K562 (cell line): ENCODE measurements at regions not wholly inside any gene's neighbourhood (a gene's known extent, or its start where the extent isn't known, plus 50 kb on each side); places are given as distances from the start of the nearest gene placed in this dataset.
A peak's percentile ranks its signal among the peaks of the same experiment; 100 is the strongest.

ENCODE experiments used
- ATAC-seq: fragments of 200-7000 bp; cut with Tn5 transposase; 3 replicates; pipeline ENCODE4 v1.9.1; 2020; ENCODE audit warnings: moderate library complexity
- BruUV-seq: library from RNA; stranded (reverse); fragments of 400-500 nt; replicated peaks from 2 replicates; lab custom pipeline; 2021; lab: Mats Ljungman, UMichigan
- CTCF ChIA-PET: fragments of 300-600 bp; formaldehyde crosslinking; extraction: SDS; loops from one replicate; lab custom pipeline; 2021; ENCODE audit warnings: low intra/inter-chr PET ratio; lab: Yijun Ruan, JAX
- POLR2A ChIA-PET: fragments of 300-600, 350-650 bp; sonication (Branson Sonifier 250); formaldehyde crosslinking; extraction: SDS; loops from one replicate; lab custom pipeline; 2021; ENCODE audit warnings: antibody characterized with exemption, inconsistent platforms; lab: Yijun Ruan, JAX
- DNase-seq, 4 experiments: peaks; one replicate each; pipeline versions ENCODE4 v3.0.0 to v3.0.0-alpha.2; 2011 to 2018; ENCODE audit warnings: low spot score in 3 of 4, mixed read lengths in 3 of 4; ENCODE audit errors: extremely low read depth in 1 of 4
- FAIRE-seq: peaks from 2 replicates; lab custom pipeline; 2011; peaks lifted over from hg19 to GRCh38; lab: Jason Lieb, UNC
- H2AFZ ChIP-seq: 2 replicates; pipeline ENCODE4 v1.6.0; 2011; ENCODE audit warnings: low read depth, low read length, control low read depth, inconsistent platforms
- H3K27ac ChIP-seq: fragments of 200-600 bp; 3 replicates; pipeline ENCODE4 v1.8.0; 2011; ENCODE audit warnings: low read depth, mild to moderate bottlenecking, control low read depth, inconsistent platforms, low read length, moderate library complexity, mixed read lengths; ENCODE audit errors: extremely low read depth
- H3K27me3 ChIP-seq, 2 experiments: fragments of 300-600 bp in 1 of 2; 2 replicates in 1 of 2; 3 replicates in 1 of 2; pipeline versions ENCODE4 v1.6.0 to v1.8.0; 2011; ENCODE audit warnings: inconsistent platforms in 2 of 2, low read length in 2 of 2, mild to moderate bottlenecking in 1 of 2, mixed read lengths in 1 of 2, moderate library complexity in 1 of 2; ENCODE audit not compliant: control insufficient read depth in 2 of 2, insufficient read depth in 2 of 2
- H3K36me3 ChIP-seq: fragments of 300-600 bp; 3 replicates; pipeline ENCODE4 v1.8.0; 2011; ENCODE audit warnings: mild to moderate bottlenecking, low read length, inconsistent platforms; ENCODE audit not compliant: control insufficient read depth, insufficient read depth
- H3K4me1 ChIP-seq, 2 experiments: fragments of 200-600 bp in 1 of 2; replicated peaks in 1 of 2; 2 replicates in 1 of 2; 3 replicates in 1 of 2; pipeline versions ENCODE4 v1.5.1 to v1.8.0; 2011; ENCODE audit warnings: inconsistent platforms in 2 of 2, low read length in 2 of 2, mild to moderate bottlenecking in 1 of 2, mixed read lengths in 1 of 2, moderate library complexity in 1 of 2; ENCODE audit not compliant: control insufficient read depth in 2 of 2, insufficient read depth in 2 of 2
- H3K4me2 ChIP-seq: 2 replicates; pipeline ENCODE4 v1.6.1; 2011; ENCODE audit warnings: low read length, control low read depth, inconsistent platforms, mixed read lengths; ENCODE audit not compliant: insufficient read depth
- H3K4me3 ChIP-seq: fragments of 200-600 bp; sonication (generic), shearing (Covaris generic); 2 replicates; pipeline ENCODE4 v1.5.1; 2016; ENCODE audit warnings: control low read depth, inconsistent platforms
- H3K79me2 ChIP-seq: fragments of 200-600 bp; 3 replicates; pipeline ENCODE4 v1.8.0; 2011; ENCODE audit warnings: low read length, inconsistent platforms; ENCODE audit not compliant: control insufficient read depth, insufficient read depth
- H3K9ac ChIP-seq, 2 experiments: 2 replicates each; pipeline versions ENCODE4 v1.6.0 to v1.6.1; 2011; ENCODE audit warnings: low read depth in 2 of 2, low read length in 2 of 2, control low read depth in 1 of 2, inconsistent platforms in 1 of 2, mild to moderate bottlenecking in 1 of 2, mixed read lengths in 1 of 2; ENCODE audit not compliant: insufficient read depth in 1 of 2
- H3K9me1 ChIP-seq: one replicate; pipeline ENCODE4 v1.6.0; 2011; ENCODE audit warnings: inconsistent platforms, mild to moderate bottlenecking, low read length, moderate library complexity; ENCODE audit not compliant: control insufficient read depth, insufficient read depth
- H3K9me3 ChIP-seq: replicated peaks from 2 replicates; pipeline ENCODE4 v1.5.1; 2011; ENCODE audit warnings: low read depth, low read length, inconsistent platforms; ENCODE audit not compliant: control insufficient read depth, insufficient read depth
- H4K20me1 ChIP-seq: replicated peaks from 2 replicates; pipeline ENCODE4 v1.6.1; 2011; ENCODE audit warnings: low read length, inconsistent platforms, mixed read lengths; ENCODE audit not compliant: control insufficient read depth, insufficient read depth
- CEBPG ChIP-seq, 3 experiments: fragments of 200-800 bp in 1 of 3; sonication (Bioruptor generic) in 1 of 3; sonication (generic) in 1 of 3; formaldehyde crosslinking in 1 of 3; IDR thresholded peaks in 2 of 3; conservative IDR thresholded peaks in 1 of 3; 2 replicates each; pipeline versions ENCODE4 v1.6.1 to v1.8.0; 2016 to 2022; ENCODE audit warnings: missing compliant biosample characterization in 2 of 3, missing genetic modification characterization in 2 of 3, mild to moderate bottlenecking in 1 of 3, missing genetic modification reagents in 1 of 3
- EP400 ChIP-seq: fragments of 450-650 bp; IDR thresholded peaks from 2 replicates; pipeline ENCODE4 v1.6.1; 2017; ENCODE audit warnings: antibody characterized with exemption, mild to moderate bottlenecking, moderate library complexity
- ILK ChIP-seq: fragments of 450-650 bp; IDR thresholded peaks from 2 replicates; pipeline ENCODE4 v1.6.1; 2016; ENCODE audit warnings: missing genetic modification characterization, low read depth, mild to moderate bottlenecking, missing compliant biosample characterization, moderate library complexity, borderline replicate concordance
- NFYB ChIP-seq: IDR thresholded peaks from 2 replicates; pipeline ENCODE4 v1.6.1; 2011; ENCODE audit warnings: mild to moderate bottlenecking, moderate library complexity; ENCODE audit not compliant: insufficient read length; ENCODE audit errors: extremely low read depth
- PCBP2 ChIP-seq: fragments of 200-400 bp; formaldehyde crosslinking; IDR thresholded peaks from 2 replicates; pipeline ENCODE4 v1.6.1; 2018; ENCODE audit warnings: low read length, low read depth, mild to moderate bottlenecking, moderate library complexity; ENCODE audit not compliant: poor library complexity, severe bottlenecking
- POLR2AphosphoS5 ChIP-seq: IDR thresholded peaks from 2 replicates; pipeline ENCODE4 v1.6.1; 2011; ENCODE audit warnings: mild to moderate bottlenecking, low read depth, low read length, moderate library complexity; ENCODE audit not compliant: control insufficient read depth, insufficient read depth
- RCOR1 ChIP-seq, 2 experiments: IDR thresholded peaks; 2 replicates each; pipeline ENCODE4 v1.6.1; 2012; ENCODE audit warnings: low read depth in 2 of 2, low read length in 2 of 2, borderline replicate concordance in 1 of 2, improper control_type of control experiment in 1 of 2
- SRF ChIP-seq, 2 experiments: fragments of 250-450, 450-650 bp in 1 of 2; sonication (Bioruptor Pico) in 1 of 2; sonication (generic) in 1 of 2; formaldehyde crosslinking; IDR thresholded peaks; 2 replicates each; pipeline versions ENCODE4 v1.5.0 to v1.5.1; 2020 to 2022; ENCODE audit warnings: mild to moderate bottlenecking in 1 of 2, missing genetic modification reagents in 1 of 2
- TCF3 ChIP-seq: sonication (generic); formaldehyde crosslinking; IDR thresholded peaks from 2 replicates; pipeline ENCODE4 v1.4.0; 2020; ENCODE audit warnings: mild to moderate bottlenecking, missing genetic modification reagents
- TCF7L2 ChIP-seq: fragments of 150-350 bp; IDR thresholded peaks from 2 replicates; pipeline ENCODE4 v1.6.1; 2016; ENCODE audit warnings: low read depth, mild to moderate bottlenecking, low read length, moderate library complexity
- THRAP3 ChIP-seq: fragments of 450-650 bp; IDR thresholded peaks from 2 replicates; pipeline ENCODE4 v1.6.1; 2016; ENCODE audit warnings: mild to moderate bottlenecking, inconsistent platforms, borderline replicate concordance
- ZFX ChIP-seq: sonication (generic); formaldehyde crosslinking; IDR thresholded peaks from 2 replicates; pipeline ENCODE4 v1.8.0; 2022; ENCODE audit warnings: mild to moderate bottlenecking, missing genetic modification reagents, moderate library complexity
- ZKSCAN3 ChIP-seq: fragments of 250-450 bp; sonication (Bioruptor Pico); IDR thresholded peaks from 2 replicates; pipeline ENCODE4 v1.4.0; 2020
- ZNF436 ChIP-seq: fragments of 250-450, 450-650 bp; sonication (Bioruptor Pico); formaldehyde crosslinking; IDR thresholded peaks from 2 replicates; pipeline ENCODE4 v1.7.0; 2020; ENCODE audit warnings: mild to moderate bottlenecking
- WGBS: fragments of 100-300 bp; shearing (Covaris generic); methylation state at CpG from one replicate; pipeline ENCODE4 v1.1.6; 2016; ENCODE audit warnings: low coverage, mixed read lengths; ENCODE audit not compliant: insufficient coverage; ENCODE audit errors: missing lambda C conversion rate; 5-methylcytosine and 5-hydroxymethylcytosine counted together
- in situ Hi-C: fragments of 300-500 bp; cut with MboI; formaldehyde crosslinking; loops from 4 replicates; pipeline ENCODE4 v1.15.0; 2018; ENCODE audit warnings: inconsistent platforms, mixed read lengths
- intact Hi-C: fragments of 100-400 bp; cut with micrococcal nuclease; formaldehyde crosslinking; loops from 2 replicates; pipeline ENCODE4 v1.14.2; 2022
- TF ChIP-seq, protein P1 (sequence below): sonication (generic); formaldehyde crosslinking; IDR thresholded peaks from 2 replicates; pipeline ENCODE4 v1.8.0; 2022; ENCODE audit warnings: missing genetic modification reagents, mild to moderate bottlenecking, borderline replicate concordance
- TF ChIP-seq, protein P2 (sequence below): sonication (generic); formaldehyde crosslinking; IDR thresholded peaks from 2 replicates; pipeline ENCODE4 v1.5.0; 2020; ENCODE audit warnings: missing genetic modification reagents
- TF ChIP-seq, protein P3 (sequence below): fragments of 250-450 bp; sonication (Bioruptor Pico); IDR thresholded peaks from 2 replicates; pipeline ENCODE4 v1.5.0; 2021

DNA sequence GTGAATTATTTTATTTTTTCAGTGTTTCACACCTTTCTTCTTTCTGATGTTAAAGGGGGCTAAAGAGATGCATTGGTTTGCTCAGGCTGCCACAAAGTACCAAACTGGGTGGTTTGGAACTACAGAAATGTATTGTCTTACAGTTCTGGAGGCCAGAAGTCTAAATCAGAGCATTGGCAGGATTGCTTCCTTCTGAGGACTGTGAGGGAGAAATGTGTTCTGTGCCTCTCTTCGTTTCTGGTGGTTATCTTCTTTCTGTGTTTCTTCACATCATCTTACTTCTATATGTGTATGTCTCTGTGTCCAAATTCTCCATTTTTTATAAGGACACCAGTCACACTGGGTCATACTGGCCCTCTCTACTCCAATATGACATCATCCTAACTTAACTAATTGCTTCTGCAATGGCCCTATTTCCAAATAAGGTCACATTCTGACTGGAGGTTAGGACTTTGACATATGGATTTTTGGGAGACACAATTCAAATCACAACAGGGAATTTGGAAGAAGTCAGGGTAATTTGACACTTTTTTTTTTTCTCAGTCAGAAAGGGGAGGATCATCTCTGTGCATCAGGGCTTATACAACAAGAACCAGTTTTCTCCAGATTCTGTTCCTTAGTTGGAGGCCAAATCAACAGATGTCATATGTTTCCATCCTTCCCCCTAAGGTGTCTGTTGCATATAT, 188.2 kb downstream of the KCNRG start (continued):
- no peak for TF ChIP-seq NFYB
- no peak for TF ChIP-seq PCBP2
- no peak for TF ChIP-seq RCOR1 (IDR thresholded peaks at IDR 0.05; ENCODE audit: borderline replicate concordance in 1 of 2, low read depth in 2 of 2, low read length in 2 of 2)
- TF ChIP-seq TCF7L2: no peak
- no peak for TF ChIP-seq POLR2AphosphoS5
- no peak for TF ChIP-seq CEBPG (CRISPR knock-in tag; IDR thresholded peaks at IDR 0.05)
- TF ChIP-seq CEBPG (tag; conservative IDR thresholded peaks at IDR 0.05 in 1 of 2, IDR thresholded peaks at IDR 0.05 in 1 of 2): peak in 1 of 2 experiments; percentile 60; a peak in 2 of 4 replicates
- TF ChIP-seq SRF (CRISPR knock-in tag; IDR thresholded peaks at IDR 0.05): peak in 1 of 2 experiments; percentile 91; a peak in 2 of 4 replicates
- TF ChIP-seq EP400: no peak
- TF ChIP-seq ZKSCAN3: no peak

DNA sequence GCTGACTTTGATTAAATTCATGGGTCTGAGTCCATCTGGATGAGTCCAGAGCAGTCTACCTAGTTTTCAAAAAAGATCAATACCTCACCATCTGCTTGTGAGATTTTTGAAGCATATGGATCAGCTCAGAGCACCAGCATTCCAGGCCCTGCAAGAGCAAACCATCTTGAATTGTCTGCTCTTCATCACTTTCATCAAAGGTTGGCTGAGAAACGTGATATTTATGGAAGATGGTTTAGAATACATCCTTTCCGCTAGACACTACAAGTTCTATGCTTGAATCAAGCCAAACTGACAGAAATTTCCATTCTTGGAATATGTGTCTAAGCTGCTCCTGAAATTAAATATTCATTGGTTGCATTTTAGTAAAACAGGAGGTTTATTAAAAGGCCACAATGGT, 190.3 kb downstream of the KCNRG start:
- no peak overlapping the region for H3K4me3 ChIP-seq
- H3K79me2 ChIP-seq: peaks cover 40% of the 10 kb centered on the region
- H3K9me3 ChIP-seq: no peaks in the 10 kb centered on the region
- no peak overlapping the region for H3K4me2 ChIP-seq
- intact Hi-C loops: loop anchor here (10.0 kb wide), 1 partner anchor 709 kb away; no protein-coding TSS in a partner anchor
- no peaks in the 10 kb centered on the region for H3K9me1 ChIP-seq
- peaks cover 13 to 21% of the 10 kb centered on the region in 2 experiments for H3K4me1 ChIP-seq
- in situ Hi-C loops: no loop called here
- POLR2A ChIA-PET: interaction anchor here (1.0 kb wide), 1 partner anchor 9 kb away, joined by 3 read pairs; no protein-coding TSS in a partner anchor
- H4K20me1 ChIP-seq: no peaks in the 10 kb centered on the region
- WGBS: 50% methylated on average over 2 of the region's 2 CpGs
- no peak overlapping the region for H2AFZ ChIP-seq
- H3K27ac ChIP-seq: no peak overlapping the region
- CTCF ChIA-PET: no interaction called here
- ATAC-seq: no peak
- no peak for DNase-seq
- no peak overlapping the region for H3K9ac ChIP-seq
- FAIRE-seq: no peak
- no peaks in the 10 kb centered on the region for H3K27me3 ChIP-seq
- no TSS peak for BruUV-seq
- no peaks in the 10 kb centered on the region; the same call in 2 of the 3 replicates for H3K36me3 ChIP-seq
- TF ChIP-seq, protein P1, sequence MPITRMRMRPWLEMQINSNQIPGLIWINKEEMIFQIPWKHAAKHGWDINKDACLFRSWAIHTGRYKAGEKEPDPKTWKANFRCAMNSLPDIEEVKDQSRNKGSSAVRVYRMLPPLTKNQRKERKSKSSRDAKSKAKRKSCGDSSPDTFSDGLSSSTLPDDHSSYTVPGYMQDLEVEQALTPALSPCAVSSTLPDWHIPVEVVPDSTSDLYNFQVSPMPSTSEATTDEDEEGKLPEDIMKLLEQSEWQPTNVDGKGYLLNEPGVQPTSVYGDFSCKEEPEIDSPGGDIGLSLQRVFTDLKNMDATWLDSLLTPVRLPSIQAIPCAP (CRISPR knock-in tag): no peak
- TF ChIP-seq, protein P2, sequence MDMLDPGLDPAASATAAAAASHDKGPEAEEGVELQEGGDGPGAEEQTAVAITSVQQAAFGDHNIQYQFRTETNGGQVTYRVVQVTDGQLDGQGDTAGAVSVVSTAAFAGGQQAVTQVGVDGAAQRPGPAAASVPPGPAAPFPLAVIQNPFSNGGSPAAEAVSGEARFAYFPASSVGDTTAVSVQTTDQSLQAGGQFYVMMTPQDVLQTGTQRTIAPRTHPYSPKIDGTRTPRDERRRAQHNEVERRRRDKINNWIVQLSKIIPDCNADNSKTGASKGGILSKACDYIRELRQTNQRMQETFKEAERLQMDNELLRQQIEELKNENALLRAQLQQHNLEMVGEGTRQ (CRISPR knock-in tag): no peak
- TF ChIP-seq ILK (tag) (no peak), ZNF436 (no peak), ZFX (CRISPR knock-in tag) (no peak), TCF3 (CRISPR knock-in tag) (no peak), THRAP3 (no peak)
- TF ChIP-seq, protein P3, sequence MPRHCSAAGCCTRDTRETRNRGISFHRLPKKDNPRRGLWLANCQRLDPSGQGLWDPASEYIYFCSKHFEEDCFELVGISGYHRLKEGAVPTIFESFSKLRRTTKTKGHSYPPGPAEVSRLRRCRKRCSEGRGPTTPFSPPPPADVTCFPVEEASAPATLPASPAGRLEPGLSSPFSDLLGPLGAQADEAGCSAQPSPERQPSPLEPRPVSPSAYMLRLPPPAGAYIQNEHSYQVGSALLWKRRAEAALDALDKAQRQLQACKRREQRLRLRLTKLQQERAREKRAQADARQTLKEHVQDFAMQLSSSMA: no peak
